Gastroesophageal sphincter (tissue), 4 donors: ENCODE measurements at regions not wholly inside any gene's neighbourhood (a gene's known extent, or its start where the extent isn't known, plus 50 kb on each side); places are given as distances from the start of the nearest gene placed in this dataset.
"Not testable (repeated sequence)": the region's sequence is repeated elsewhere in the genome, so short reads cannot be mapped to it uniquely, and the experiment has no call there.

Experiments
- ATAC-seq: fragments of 150-250 bp; one replicate; pipeline ENCODE4 v1.9.1; 2016; ENCODE audit warnings: mild to moderate bottlenecking, moderate library complexity
- H3K27ac ChIP-seq, 4 donors: fragments of 200-600 bp; sonication (generic) in 3 of 4; 1 replicate in 3 of 4; 2 replicates in 1 of 4; pipeline ENCODE4 v1.5.1; 2016 to 2019
- H3K27me3 ChIP-seq: fragments of 200-600 bp; sonication (generic); one replicate; pipeline ENCODE4 v1.5.1; 2019
- H3K36me3 ChIP-seq, 2 donors: fragments of 200-600 bp; sonication (generic); one replicate each; pipeline ENCODE4 v1.5.1; 2019; ENCODE audit warnings: control low read depth in 1 of 2
- H3K4me1 ChIP-seq, 3 donors: fragments of 200-600 bp; sonication (generic); 1 replicate in 2 of 3; 2 replicates in 1 of 3; pipeline ENCODE4 v1.5.1; 2016 to 2019; ENCODE audit warnings: control low read depth in 2 of 3
- H3K4me3 ChIP-seq, 2 donors: fragments of 200-600 bp; sonication (generic); one replicate each; pipeline ENCODE4 v1.5.1; 2019; ENCODE audit warnings: mild to moderate bottlenecking in 1 of 2, moderate library complexity in 1 of 2
- H3K9me3 ChIP-seq, 3 donors: fragments of 200-600 bp; sonication (generic); one replicate each; pipeline ENCODE4 v1.5.1; 2017 to 2019; ENCODE audit warnings: control low read depth in 2 of 3
- EP300 ChIP-seq: sonication (generic); formaldehyde crosslinking; IDR thresholded peaks from one replicate; pipeline ENCODE4 v1.6.1; 2017; ENCODE audit warnings: antibody characterized with exemption, mild to moderate bottlenecking
- POLR2A ChIP-seq, 2 donors: fragments of 450-650 bp; IDR thresholded peaks; one replicate each; pipeline ENCODE4 v1.6.1; 2017; ENCODE audit warnings: antibody characterized with exemption in 2 of 2, mild to moderate bottlenecking in 2 of 2, moderate library complexity in 1 of 2
- POLR2AphosphoS5 ChIP-seq: sonication (generic); formaldehyde crosslinking; IDR thresholded peaks from one replicate; pipeline ENCODE4 v1.6.1; 2017; ENCODE audit warnings: antibody characterized with exemption
- WGBS, 2 donors: methylation state at CpG; one replicate each; pipeline ENCODE4 v1.1.5; 2018; ENCODE audit warnings: low coverage in 1 of 2; 5-methylcytosine and 5-hydroxymethylcytosine counted together
- TF ChIP-seq, protein P1 (sequence below), 4 experiments: fragments of 200-600 bp in 2 of 4; fragments of 450-650 bp in 2 of 4; sonication (generic) in 1 of 4; IDR thresholded peaks; one replicate each; pipeline ENCODE4 v1.5.1; 2017 to 2019; ENCODE audit warnings: antibody characterized with exemption in 4 of 4, mild to moderate bottlenecking in 2 of 4, moderate library complexity in 2 of 4

DNA sequence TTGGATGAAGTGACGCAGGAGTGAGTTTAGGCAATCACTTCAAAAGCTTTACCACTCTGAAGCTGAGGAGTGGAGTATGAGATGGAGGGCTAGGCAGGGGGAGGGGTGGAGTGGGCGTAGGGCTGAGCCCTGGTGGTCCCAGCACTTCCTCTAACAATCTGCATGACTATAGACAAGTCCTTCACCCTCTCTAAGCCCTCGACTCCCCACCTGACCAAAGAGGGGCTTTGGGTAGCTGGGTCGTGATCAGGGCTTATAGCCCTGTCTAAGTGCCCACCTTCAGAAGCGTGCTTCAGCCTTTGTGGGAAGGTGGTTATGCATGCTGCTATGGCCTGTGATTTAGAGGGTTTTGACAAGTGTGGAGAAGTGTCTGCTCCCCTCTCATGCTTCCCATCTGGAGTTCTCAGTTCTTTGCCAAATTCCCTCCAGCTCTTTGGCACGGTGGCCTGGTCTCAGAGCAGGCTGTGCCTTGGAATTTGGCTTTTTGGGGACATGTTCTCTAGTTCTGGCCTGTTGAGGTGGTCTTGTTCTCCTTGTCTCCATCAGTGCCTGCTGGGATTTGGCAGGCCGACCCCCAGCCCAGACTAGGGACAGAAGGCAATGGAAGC lies 53.0 kb downstream of the ACTBL2 start:
- Histone ChIP-seq H3K4me1 (no peaks in the 10 kb centered on the region), H3K27ac (no peak overlapping the region), H3K27me3 (no peaks in the 10 kb centered on the region), H3K4me3 (no peak overlapping the region), H3K9me3 (no peaks in the 10 kb centered on the region), H3K36me3 (no peaks in the 10 kb centered on the region)
- 80 to 83% methylated on average over 1 to 2 of the region's 7 CpGs for WGBS, 2 donors
- TF ChIP-seq POLR2A (IDR thresholded peaks at IDR 0.05): no peak
- TF ChIP-seq, protein P1, sequence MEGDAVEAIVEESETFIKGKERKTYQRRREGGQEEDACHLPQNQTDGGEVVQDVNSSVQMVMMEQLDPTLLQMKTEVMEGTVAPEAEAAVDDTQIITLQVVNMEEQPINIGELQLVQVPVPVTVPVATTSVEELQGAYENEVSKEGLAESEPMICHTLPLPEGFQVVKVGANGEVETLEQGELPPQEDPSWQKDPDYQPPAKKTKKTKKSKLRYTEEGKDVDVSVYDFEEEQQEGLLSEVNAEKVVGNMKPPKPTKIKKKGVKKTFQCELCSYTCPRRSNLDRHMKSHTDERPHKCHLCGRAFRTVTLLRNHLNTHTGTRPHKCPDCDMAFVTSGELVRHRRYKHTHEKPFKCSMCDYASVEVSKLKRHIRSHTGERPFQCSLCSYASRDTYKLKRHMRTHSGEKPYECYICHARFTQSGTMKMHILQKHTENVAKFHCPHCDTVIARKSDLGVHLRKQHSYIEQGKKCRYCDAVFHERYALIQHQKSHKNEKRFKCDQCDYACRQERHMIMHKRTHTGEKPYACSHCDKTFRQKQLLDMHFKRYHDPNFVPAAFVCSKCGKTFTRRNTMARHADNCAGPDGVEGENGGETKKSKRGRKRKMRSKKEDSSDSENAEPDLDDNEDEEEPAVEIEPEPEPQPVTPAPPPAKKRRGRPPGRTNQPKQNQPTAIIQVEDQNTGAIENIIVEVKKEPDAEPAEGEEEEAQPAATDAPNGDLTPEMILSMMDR (IDR thresholded peaks at IDR 0.05): no peak
- TF ChIP-seq POLR2AphosphoS5: no peak
- no peak for ATAC-seq

DNA sequence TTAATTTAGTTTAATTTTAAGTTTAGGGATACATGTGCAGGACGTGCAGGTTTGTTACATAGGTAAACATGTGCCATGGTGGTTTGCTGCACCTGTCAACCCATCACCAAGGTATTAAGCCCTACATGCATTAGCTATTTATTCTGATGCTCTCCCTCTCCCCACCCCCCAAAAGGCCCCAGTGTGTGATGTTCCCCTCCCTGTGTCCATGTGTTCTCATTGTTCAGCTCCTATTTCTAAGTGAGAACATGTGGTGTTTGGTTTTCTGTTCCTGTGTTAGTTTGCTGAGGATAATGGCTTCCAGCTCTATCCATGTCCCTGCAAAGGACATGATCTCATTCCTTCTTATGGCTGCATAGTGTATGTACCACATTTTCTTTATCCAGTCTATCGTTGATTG lies 53.6 kb downstream of the ACTBL2 start:
- H3K4me1 ChIP-seq, ATAC-seq, H3K9me3 ChIP-seq, H3K27ac ChIP-seq, H3K36me3 ChIP-seq, H3K27me3 ChIP-seq, H3K4me3 ChIP-seq: not testable (repeated sequence)
- 63 to 90% methylated on average over 1 to 2 of the region's 2 CpGs for WGBS, 2 donors

DNA sequence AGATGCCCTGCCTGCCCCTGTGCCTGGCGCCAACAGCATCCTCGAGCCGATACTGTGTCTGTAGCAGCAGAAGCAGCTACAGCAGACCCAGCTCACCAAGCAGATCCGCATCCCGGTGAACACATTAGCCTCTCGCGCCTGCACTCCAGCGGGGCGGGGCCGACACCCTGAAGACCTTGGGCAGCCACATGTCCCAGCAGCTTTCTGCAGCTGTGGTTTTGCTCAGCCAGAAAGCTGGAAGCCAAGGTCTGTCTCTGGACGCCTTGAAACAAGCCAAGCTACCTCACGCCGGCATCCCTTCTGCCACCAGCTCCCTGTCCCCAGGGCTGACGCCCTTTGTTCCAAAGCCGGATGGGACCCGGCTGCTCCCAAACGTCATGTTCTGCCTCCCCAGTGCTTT lies 59.6 kb downstream of the ACTBL2 start:
- H3K9me3 ChIP-seq: no peaks in the 10 kb centered on the region
- no peak overlapping the region for H3K4me3 ChIP-seq
- 62 to 96% methylated on average over 4 of the region's 17 CpGs for WGBS, 2 donors
- H3K36me3 ChIP-seq: no peaks in the 10 kb centered on the region
- no peak for ATAC-seq
- no peaks in the 10 kb centered on the region for H3K4me1 ChIP-seq
- no peak for TF ChIP-seq EP300
- TF ChIP-seq, protein P1 (IDR thresholded peaks at IDR 0.05): no peak
- no peaks in the 10 kb centered on the region for H3K27me3 ChIP-seq
- H3K27ac ChIP-seq: no peak overlapping the region

GRCh38 chr5:57422341-57422740 lies 60.3 kb downstream of the ACTBL2 start:
- 88 to 97% methylated on average over 10 to 20 of the region's 21 CpGs for WGBS, 2 donors
- H3K4me1 ChIP-seq: no peaks in the 10 kb centered on the region

GRCh38 chr5:57420801-57421200 lies 61.8 kb downstream of the ACTBL2 start:
- 77 to 83% methylated on average over 3 of the region's 3 CpGs for WGBS, 2 donors
- Histone ChIP-seq H3K36me3 (no peaks in the 10 kb centered on the region), H3K4me3 (no peak overlapping the region), H3K4me1 (no peaks in the 10 kb centered on the region), H3K27ac (no peak overlapping the region), H3K27me3 (no peaks in the 10 kb centered on the region), H3K9me3 (no peaks in the 10 kb centered on the region)
- TF ChIP-seq, protein P1 (IDR thresholded peaks at IDR 0.05): no peak
- TF ChIP-seq POLR2A (IDR thresholded peaks at IDR 0.05): no peak
- TF ChIP-seq POLR2AphosphoS5: no peak
- TF ChIP-seq EP300: no peak
- no peak for ATAC-seq

More at GRCh38 chr5:57422341-57422740, 60.3 kb downstream of the ACTBL2 start:
- ATAC-seq: no peak
- no peak for TF ChIP-seq POLR2AphosphoS5
- TF ChIP-seq, protein P1 (IDR thresholded peaks at IDR 0.05): no peak
- TF ChIP-seq EP300: no peak
- no peak for TF ChIP-seq POLR2A (IDR thresholded peaks at IDR 0.05)
- Histone ChIP-seq H3K27me3 (no peaks in the 10 kb centered on the region), H3K36me3 (no peaks in the 10 kb centered on the region), H3K4me3 (no peak overlapping the region), H3K9me3 (no peaks in the 10 kb centered on the region), H3K27ac (no peak overlapping the region)
